ENCODE measurements at regions not wholly inside any gene's neighbourhood (a gene's known extent, or its start where the extent isn't known, plus 50 kb on each side); places are given as distances from the start of the nearest gene placed in this dataset.
A peak's percentile ranks its signal among the peaks of the same experiment; 100 is the strongest.

DNA sequence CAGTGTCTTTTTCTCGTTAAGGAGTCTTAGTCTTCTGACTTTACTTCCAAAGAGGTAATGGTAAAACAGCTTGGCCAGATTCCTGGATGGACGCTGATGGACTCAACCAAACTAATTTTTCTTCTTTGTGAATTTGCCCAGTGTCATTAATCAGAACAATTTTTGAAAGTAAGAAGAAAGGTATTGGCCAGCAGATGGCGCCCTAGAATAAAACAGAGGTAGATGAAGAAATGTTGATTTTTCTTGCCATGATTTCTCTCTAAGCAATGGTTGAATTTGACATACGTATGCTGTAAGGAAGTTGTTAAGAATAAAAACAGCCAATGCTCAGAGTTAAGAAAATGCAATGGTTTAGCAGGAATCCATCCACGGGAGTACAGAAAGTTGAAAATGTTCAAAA is 500.0 kb downstream of the DIRAS2 start:
- TF ChIP-seq, protein P1, sequence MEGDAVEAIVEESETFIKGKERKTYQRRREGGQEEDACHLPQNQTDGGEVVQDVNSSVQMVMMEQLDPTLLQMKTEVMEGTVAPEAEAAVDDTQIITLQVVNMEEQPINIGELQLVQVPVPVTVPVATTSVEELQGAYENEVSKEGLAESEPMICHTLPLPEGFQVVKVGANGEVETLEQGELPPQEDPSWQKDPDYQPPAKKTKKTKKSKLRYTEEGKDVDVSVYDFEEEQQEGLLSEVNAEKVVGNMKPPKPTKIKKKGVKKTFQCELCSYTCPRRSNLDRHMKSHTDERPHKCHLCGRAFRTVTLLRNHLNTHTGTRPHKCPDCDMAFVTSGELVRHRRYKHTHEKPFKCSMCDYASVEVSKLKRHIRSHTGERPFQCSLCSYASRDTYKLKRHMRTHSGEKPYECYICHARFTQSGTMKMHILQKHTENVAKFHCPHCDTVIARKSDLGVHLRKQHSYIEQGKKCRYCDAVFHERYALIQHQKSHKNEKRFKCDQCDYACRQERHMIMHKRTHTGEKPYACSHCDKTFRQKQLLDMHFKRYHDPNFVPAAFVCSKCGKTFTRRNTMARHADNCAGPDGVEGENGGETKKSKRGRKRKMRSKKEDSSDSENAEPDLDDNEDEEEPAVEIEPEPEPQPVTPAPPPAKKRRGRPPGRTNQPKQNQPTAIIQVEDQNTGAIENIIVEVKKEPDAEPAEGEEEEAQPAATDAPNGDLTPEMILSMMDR (IDR thresholded peaks at IDR 0.05), result peak in 3 of 4 experiments; percentile 9 to 32 (median 18)
- no peak for TF ChIP-seq POLR2A (IDR thresholded peaks at IDR 0.05)
